Ascending aorta (tissue), 2 donors: ENCODE measurements at regions not wholly inside any gene's neighbourhood (a gene's known extent, or its start where the extent isn't known, plus 50 kb on each side); places are given as distances from the start of the nearest gene placed in this dataset.
"Not testable (repeated sequence)": the region's sequence is repeated elsewhere in the genome, so short reads cannot be mapped to it uniquely, and the experiment has no call there.

Source experiments
- DNase-seq, 2 donors: peaks; one replicate each; pipeline ENCODE4 v3.0.0-alpha.2; 2019; ENCODE audit warnings: low spot score in 2 of 2
- H3K27ac ChIP-seq, 2 donors: fragments of 200-600 bp; sonication (generic); one replicate each; pipeline ENCODE4 v1.5.1; 2016 to 2017; ENCODE audit warnings: mild to moderate bottlenecking in 1 of 2
- H3K27me3 ChIP-seq: fragments of 200-600 bp; sonication (generic); one replicate; pipeline ENCODE4 v1.5.1; 2017
- H3K36me3 ChIP-seq, 2 donors: fragments of 200-600 bp; sonication (generic); one replicate each; pipeline ENCODE4 v1.5.1; 2016
- H3K4me1 ChIP-seq, 2 donors: fragments of 200-600 bp; sonication (generic); one replicate each; pipeline ENCODE4 v1.5.1; 2016 to 2017; ENCODE audit warnings: mild to moderate bottlenecking in 1 of 2
- H3K4me3 ChIP-seq, 2 donors: fragments of 200-600 bp; sonication (generic); one replicate each; pipeline ENCODE4 v1.5.1; 2016 to 2017; ENCODE audit warnings: mild to moderate bottlenecking in 1 of 2
- H3K9me3 ChIP-seq, 2 donors: fragments of 200-600 bp; sonication (generic); one replicate each; pipeline ENCODE4 v1.5.1; 2016
- CTCF ChIP-seq, 3 experiments: fragments of 200-600 bp in 2 of 3; fragments of 450-650 bp in 1 of 3; sonication (generic) in 2 of 3; IDR thresholded peaks; one replicate each; pipeline ENCODE4 v1.5.1; 2016 to 2019; ENCODE audit warnings: antibody characterized with exemption in 3 of 3, mild to moderate bottlenecking in 1 of 3, moderate library complexity in 1 of 3
- intact Hi-C: fragments of 100-400 bp; cut with DNase I; formaldehyde crosslinking; loops from one replicate; pipeline ENCODE4 v1.15.1; 2023

GRCh38 chr9:102225841-102226441 lies 487.5 kb upstream of the GRIN3A start:
- intact Hi-C loops: no loop called here
- no peak for TF ChIP-seq CTCF (IDR thresholded peaks at IDR 0.05)
- Histone ChIP-seq H3K9me3 (no peaks in the 10 kb centered on the region), H3K4me1 (no peaks in the 10 kb centered on the region), H3K27me3 (no peaks in the 10 kb centered on the region), H3K4me3 (no peak overlapping the region), H3K36me3 (no peaks in the 10 kb centered on the region), H3K27ac (no peak overlapping the region)
- no peak for DNase-seq

GRCh38 chr9:102223320-102224136 lies 485.1 kb upstream of the GRIN3A start:
- DNase-seq, H3K36me3 ChIP-seq, H3K27ac ChIP-seq, H3K4me3 ChIP-seq, H3K27me3 ChIP-seq, H3K4me1 ChIP-seq, intact Hi-C loops, H3K9me3 ChIP-seq: not testable (repeated sequence)

GRCh38 chr9:102209176-102209575 lies 470.7 kb upstream of the GRIN3A start:
- no peaks in the 10 kb centered on the region for H3K9me3 ChIP-seq
- DNase-seq: no peak
- H3K4me1 ChIP-seq: no peaks in the 10 kb centered on the region
- no peaks in the 10 kb centered on the region for H3K36me3 ChIP-seq
- no peak overlapping the region for H3K27ac ChIP-seq
- no peak for TF ChIP-seq CTCF (IDR thresholded peaks at IDR 0.05)
- no peak overlapping the region for H3K4me3 ChIP-seq
- H3K27me3 ChIP-seq: no peaks in the 10 kb centered on the region
- intact Hi-C loops: no loop called here

- Histone ChIP-seq H3K36me3 (no peaks in the 10 kb centered on the region), H3K27me3 (no peaks in the 10 kb centered on the region), H3K9me3 (no peaks in the 10 kb centered on the region), H3K4me3 (no peak overlapping the region), H3K4me1 (no peaks in the 10 kb centered on the region), H3K27ac (no peak overlapping the region)
- DNase-seq: no peak
- no peak for TF ChIP-seq CTCF (IDR thresholded peaks at IDR 0.05)
- intact Hi-C loops: no loop called here
Observed at GRCh38 chr9:102206432-102206831, 468.0 kb upstream of the GRIN3A start.

- intact Hi-C loops: no loop called here
- Histone ChIP-seq H3K27ac (no peak overlapping the region), H3K4me1 (no peaks in the 10 kb centered on the region), H3K36me3 (no peaks in the 10 kb centered on the region), H3K4me3 (no peak overlapping the region), H3K27me3 (no peaks in the 10 kb centered on the region), H3K9me3 (no peaks in the 10 kb centered on the region)
- DNase-seq: no peak
- TF ChIP-seq CTCF (IDR thresholded peaks at IDR 0.05): no peak
Observed at GRCh38 chr9:102205251-102205650, 466.8 kb upstream of the GRIN3A start.

GRCh38 chr9:102202126-102202525 lies 463.7 kb upstream of the GRIN3A start:
- H3K4me3 ChIP-seq: no peak overlapping the region
- no peaks in the 10 kb centered on the region for H3K27me3 ChIP-seq
- no peak for TF ChIP-seq CTCF (IDR thresholded peaks at IDR 0.05)
- no peak overlapping the region for H3K27ac ChIP-seq
- H3K36me3 ChIP-seq: no peaks in the 10 kb centered on the region
- DNase-seq: no peak
- H3K9me3 ChIP-seq: peaks cover 0 to 4% of the 10 kb centered on the region in 2 donors
- no peaks in the 10 kb centered on the region for H3K4me1 ChIP-seq
- intact Hi-C loops: no loop called here
